ENCODE measurements at regions not wholly inside any gene's neighbourhood (a gene's known extent, or its start where the extent isn't known, plus 50 kb on each side); places are given as distances from the start of the nearest gene placed in this dataset.

- H3K4me1 ChIP-seq = no peaks in the 10 kb centered on the region
- no peaks in the 10 kb centered on the region for H3K27me3 ChIP-seq
- H3K4me3 ChIP-seq = no peak overlapping the region
- ATAC-seq = no peak
- H3K9me3 ChIP-seq = no peaks in the 10 kb centered on the region
- no peak for DNase-seq
- H3K36me3 ChIP-seq = no peaks in the 10 kb centered on the region
- H3K27ac ChIP-seq = no peak overlapping the region
- intact Hi-C loops (cut with DNase I) = no loop called here
- TF ChIP-seq POLR2A (IDR thresholded peaks at IDR 0.05) (no peak), CTCF (IDR thresholded peaks at IDR 0.05) (no peak)
- 83 to 92% (median 87%) methylated on average over 4 of the region's 4 CpGs for WGBS, 4 donors
Observed at GRCh38 chr2:212915121-212915782, 236.2 kb downstream of the IKZF2 start.

GRCh38 chr2:212914392-212914791 is 237.0 kb downstream of the IKZF2 start:
- ATAC-seq (no peak), DNase-seq (no peak)
- 64 to 81% (median 74%) methylated on average over 3 of the region's 3 CpGs for WGBS, 4 donors
- H3K27ac ChIP-seq = no peak overlapping the region
- intact Hi-C loops (cut with DNase I) = no loop called here
- no peak overlapping the region for H3K4me3 ChIP-seq
- TF ChIP-seq CTCF (IDR thresholded peaks at IDR 0.05) = no peak
- no peak for TF ChIP-seq POLR2A (IDR thresholded peaks at IDR 0.05)
- H3K36me3 ChIP-seq = no peaks in the 10 kb centered on the region
- no peaks in the 10 kb centered on the region for H3K4me1 ChIP-seq
- H3K27me3 ChIP-seq = no peaks in the 10 kb centered on the region
- no peaks in the 10 kb centered on the region for H3K9me3 ChIP-seq

DNA sequence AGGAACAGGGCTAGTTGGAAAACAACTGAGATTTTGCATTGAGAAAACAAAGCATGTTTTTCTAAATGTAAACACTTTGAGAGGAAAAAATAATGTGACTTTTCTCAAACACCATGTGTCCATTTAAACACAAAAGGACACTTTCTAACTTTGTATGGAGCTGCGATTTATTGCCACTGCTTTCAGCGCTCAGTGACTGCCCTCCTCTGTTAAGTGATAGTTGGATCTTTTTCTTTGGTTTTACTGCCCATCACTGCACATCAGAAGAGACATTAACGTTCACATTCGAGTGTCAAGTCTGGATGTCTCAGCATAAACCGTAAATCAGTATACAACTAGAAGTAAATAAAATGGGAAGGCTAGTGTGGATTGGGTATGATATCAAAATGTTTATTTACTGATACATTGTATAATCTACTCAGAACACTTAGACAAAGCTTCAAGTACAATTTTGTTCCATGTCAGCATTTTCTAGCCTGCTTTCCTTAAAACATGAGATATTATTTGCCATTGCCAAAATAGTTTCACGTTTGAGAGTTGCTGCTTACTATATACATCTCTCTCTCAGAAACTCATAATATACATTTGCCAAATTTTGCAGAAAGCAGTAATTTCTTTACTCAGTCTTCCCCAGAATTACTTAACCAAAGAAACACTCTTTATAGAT is 237.6 kb downstream of the IKZF2 start:
- Histone ChIP-seq H3K27me3 (no peaks in the 10 kb centered on the region), H3K27ac (no peak overlapping the region), H3K4me3 (no peak overlapping the region), H3K9me3 (no peaks in the 10 kb centered on the region), H3K4me1 (no peaks in the 10 kb centered on the region), H3K36me3 (no peaks in the 10 kb centered on the region)
- intact Hi-C loops (cut with DNase I) = no loop called here
- 78 to 84% (median 80%) methylated on average over 6 of the region's 6 CpGs for WGBS, 4 donors
- DNase-seq (no peak), ATAC-seq (no peak)
- TF ChIP-seq CTCF (IDR thresholded peaks at IDR 0.05) = no peak
- TF ChIP-seq POLR2A (IDR thresholded peaks at IDR 0.05) = no peak

- H3K9me3 ChIP-seq = no peaks in the 10 kb centered on the region
- TF ChIP-seq POLR2A (IDR thresholded peaks at IDR 0.05) = no peak
- no peak for TF ChIP-seq CTCF (IDR thresholded peaks at IDR 0.05)
- 59 to 68% (median 62%) methylated on average over 7 of the region's 7 CpGs for WGBS, 4 donors
- ATAC-seq (peak in 1 of 4 donors; percentile 26), DNase-seq (no peak)
- no peaks in the 10 kb centered on the region for H3K36me3 ChIP-seq
- no peak overlapping the region for H3K4me3 ChIP-seq
- no peaks in the 10 kb centered on the region for H3K27me3 ChIP-seq
- H3K27ac ChIP-seq = no peak overlapping the region
- H3K4me1 ChIP-seq = no peaks in the 10 kb centered on the region
- intact Hi-C loops (cut with DNase I) = no loop called here
Observed at GRCh38 chr2:212912445-212913103, 238.8 kb downstream of the IKZF2 start.
